ENCODE measurements at regions not wholly inside any gene's neighbourhood (a gene's known extent, or its start where the extent isn't known, plus 50 kb on each side); places are given as distances from the start of the nearest gene placed in this dataset.

DNA sequence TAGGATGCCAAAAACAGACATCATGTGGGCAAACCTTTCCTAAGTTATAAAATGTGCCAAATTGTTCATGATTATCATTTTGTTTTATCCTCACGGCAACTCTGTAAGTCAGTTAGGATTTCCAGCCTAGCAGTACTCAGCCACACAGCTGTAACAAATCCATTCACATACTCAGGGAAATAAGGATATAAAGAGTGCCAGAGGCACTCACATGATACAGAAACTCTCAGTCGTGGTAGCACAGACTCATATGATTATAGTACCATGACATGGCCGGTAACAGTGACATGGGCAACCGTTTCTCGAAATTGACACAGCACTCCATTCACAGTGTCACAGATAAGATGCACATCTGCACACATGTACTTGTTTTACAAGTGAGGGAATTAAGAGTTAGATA is 344.2 kb downstream of the LRIG3 start:
- Histone ChIP-seq H3K9me2 (ENCODE audit: insufficient read depth) (no peaks in the 10 kb centered on the region), H3K9ac (ENCODE audit: low read length) (no peak overlapping the region), H3K27me3 (ENCODE audit: insufficient read depth, low read length) (no peaks in the 10 kb centered on the region), H2AFZ (ENCODE audit: low read depth, low read length, poor library complexity, severe bottlenecking) (no peak overlapping the region), H3K4me2 (ENCODE audit: low read length) (no peak overlapping the region), H4K20me1 (ENCODE audit: insufficient read depth) (no peaks in the 10 kb centered on the region), H3K4me3 (replicated peaks in 1 of 2; ENCODE audit: low read depth in 1 of 2, low read length in 2 of 2) (no peak overlapping the region), H3K79me2 (ENCODE audit: insufficient read depth, low read length) (no peaks in the 10 kb centered on the region), H3K4me1 (ENCODE audit: control insufficient read depth in 1 of 2, insufficient read depth in 2 of 2, low read length in 2 of 2) (no peaks in the 10 kb centered on the region), H3K9me3 (ENCODE audit: control insufficient read depth in 1 of 2, insufficient read depth in 1 of 2, low read depth in 1 of 2, low read length in 2 of 2) (no peaks in the 10 kb centered on the region), H3K36me3 (ENCODE audit: control insufficient read depth in 1 of 2, insufficient read depth in 2 of 2, low read length in 2 of 2) (no peaks in the 10 kb centered on the region), H3K27ac (ENCODE audit: low read depth, low read length) (no peak overlapping the region)
- ATAC-seq (no peak), DNase-seq (ENCODE audit: low read depth, low spot score) (no peak)
- intact Hi-C loops (cut with micrococcal nuclease): no loop called here
- ChIA-PET CTCF (interaction anchor here (1.5 kb wide), 1 partner anchor 589 kb away, joined by 4 read pairs; no protein-coding TSS in a partner anchor), RAD21 (ENCODE audit: low non-redundant PET in 1 of 2, low total read pairs in 2 of 2, uncharacterized antibody in 2 of 2, unreplicated experiment in 2 of 2) (no interaction called here), POLR2A (no interaction called here)
- BruUV-seq (replicated peaks): no TSS peak
- no peak for TF ChIP-seq SP1 (IDR thresholded peaks at IDR 0.05; ENCODE audit: low read depth)
- TF ChIP-seq, protein P1, sequence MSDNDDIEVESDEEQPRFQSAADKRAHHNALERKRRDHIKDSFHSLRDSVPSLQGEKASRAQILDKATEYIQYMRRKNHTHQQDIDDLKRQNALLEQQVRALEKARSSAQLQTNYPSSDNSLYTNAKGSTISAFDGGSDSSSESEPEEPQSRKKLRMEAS (IDR thresholded peaks at IDR 0.05): no peak
- TF ChIP-seq, protein P2, sequence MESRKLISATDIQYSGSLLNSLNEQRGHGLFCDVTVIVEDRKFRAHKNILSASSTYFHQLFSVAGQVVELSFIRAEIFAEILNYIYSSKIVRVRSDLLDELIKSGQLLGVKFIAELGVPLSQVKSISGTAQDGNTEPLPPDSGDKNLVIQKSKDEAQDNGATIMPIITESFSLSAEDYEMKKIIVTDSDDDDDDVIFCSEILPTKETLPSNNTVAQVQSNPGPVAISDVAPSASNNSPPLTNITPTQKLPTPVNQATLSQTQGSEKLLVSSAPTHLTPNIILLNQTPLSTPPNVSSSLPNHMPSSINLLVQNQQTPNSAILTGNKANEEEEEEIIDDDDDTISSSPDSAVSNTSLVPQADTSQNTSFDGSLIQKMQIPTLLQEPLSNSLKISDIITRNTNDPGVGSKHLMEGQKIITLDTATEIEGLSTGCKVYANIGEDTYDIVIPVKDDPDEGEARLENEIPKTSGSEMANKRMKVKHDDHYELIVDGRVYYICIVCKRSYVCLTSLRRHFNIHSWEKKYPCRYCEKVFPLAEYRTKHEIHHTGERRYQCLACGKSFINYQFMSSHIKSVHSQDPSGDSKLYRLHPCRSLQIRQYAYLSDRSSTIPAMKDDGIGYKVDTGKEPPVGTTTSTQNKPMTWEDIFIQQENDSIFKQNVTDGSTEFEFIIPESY (IDR thresholded peaks at IDR 0.05; ENCODE audit: extremely low read depth, insufficient replicate concordance, low read length): no peak
- no peak for TF ChIP-seq SIN3A (IDR thresholded peaks at IDR 0.05; ENCODE audit: low read depth)
- no peak for TF ChIP-seq JUND (IDR thresholded peaks at IDR 0.05)
- no peak for TF ChIP-seq CBX3 (IDR thresholded peaks at IDR 0.05; ENCODE audit: low read depth)

DNA sequence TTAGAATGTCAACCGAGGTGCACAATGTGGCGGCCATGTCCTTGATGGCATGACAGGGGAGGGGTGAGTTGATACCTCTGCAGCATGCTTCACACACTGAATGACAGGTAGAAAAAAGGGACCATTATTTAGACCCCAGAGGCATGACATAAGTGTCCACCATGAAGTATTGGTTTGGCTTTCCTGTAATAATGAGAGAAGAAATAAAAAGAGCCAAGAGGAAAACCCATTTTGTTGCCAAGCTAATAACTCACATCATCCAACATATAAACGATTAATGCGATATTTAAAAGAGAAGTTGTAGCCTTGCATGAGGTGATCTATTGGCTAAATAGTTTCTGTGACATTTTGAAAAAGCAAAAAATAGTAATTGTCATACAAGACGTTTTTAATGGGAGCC is 343.4 kb downstream of the LRIG3 start:
- Histone ChIP-seq H3K9ac (ENCODE audit: low read length) (no peak overlapping the region), H3K27ac (ENCODE audit: low read depth, low read length) (no peak overlapping the region), H3K9me3 (ENCODE audit: control insufficient read depth in 1 of 2, insufficient read depth in 1 of 2, low read depth in 1 of 2, low read length in 2 of 2) (no peaks in the 10 kb centered on the region), H3K9me2 (ENCODE audit: insufficient read depth) (no peaks in the 10 kb centered on the region), H3K4me2 (ENCODE audit: low read length) (no peak overlapping the region), H4K20me1 (ENCODE audit: insufficient read depth) (no peaks in the 10 kb centered on the region), H3K36me3 (ENCODE audit: control insufficient read depth in 1 of 2, insufficient read depth in 2 of 2, low read length in 2 of 2) (no peaks in the 10 kb centered on the region), H3K27me3 (ENCODE audit: insufficient read depth, low read length) (no peaks in the 10 kb centered on the region), H3K4me3 (replicated peaks in 1 of 2; ENCODE audit: low read depth in 1 of 2, low read length in 2 of 2) (no peak overlapping the region), H3K79me2 (ENCODE audit: insufficient read depth, low read length) (no peaks in the 10 kb centered on the region), H2AFZ (ENCODE audit: low read depth, low read length, poor library complexity, severe bottlenecking) (no peak overlapping the region), H3K4me1 (ENCODE audit: control insufficient read depth in 1 of 2, insufficient read depth in 2 of 2, low read length in 2 of 2) (no peaks in the 10 kb centered on the region)
- CTCF ChIA-PET: interaction anchor here (1.5 kb wide), 1 partner anchor 588 kb away, joined by 4 read pairs; no protein-coding TSS in a partner anchor
- TF ChIP-seq, protein P3, sequence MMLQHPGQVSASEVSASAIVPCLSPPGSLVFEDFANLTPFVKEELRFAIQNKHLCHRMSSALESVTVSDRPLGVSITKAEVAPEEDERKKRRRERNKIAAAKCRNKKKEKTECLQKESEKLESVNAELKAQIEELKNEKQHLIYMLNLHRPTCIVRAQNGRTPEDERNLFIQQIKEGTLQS (IDR thresholded peaks at IDR 0.05): no peak
- TF ChIP-seq SIN3A (IDR thresholded peaks at IDR 0.05; ENCODE audit: low read depth) (no peak), ZNF274 (IDR thresholded peaks at IDR 0.05; ENCODE audit: low read depth, low read length) (no peak)
- intact Hi-C loops (cut with micrococcal nuclease): no loop called here
- ATAC-seq (no peak), DNase-seq (ENCODE audit: low read depth, low spot score) (no peak)
- RAD21 ChIA-PET (ENCODE audit: low non-redundant PET in 1 of 2, low total read pairs in 2 of 2, uncharacterized antibody in 2 of 2, unreplicated experiment in 2 of 2): no interaction called here
- no TSS peak for BruUV-seq (replicated peaks)
- POLR2A ChIA-PET: no interaction called here
